Effector memory CD8-positive, alpha-beta T cell (primary cell): ENCODE measurements at regions not wholly inside any gene's neighbourhood (a gene's known extent, or its start where the extent isn't known, plus 50 kb on each side); places are given as distances from the start of the nearest gene placed in this dataset.
"Not testable (repeated sequence)": the region's sequence is repeated elsewhere in the genome, so short reads cannot be mapped to it uniquely, and the experiment has no call there.

ENCODE experiments used
- ATAC-seq: fragments of 150-1000 bp; cut with Tn5 transposase; replicated peaks from 2 replicates; pipeline ENCODE4 v1.10.0; 2021; ENCODE audit warnings: mild to moderate bottlenecking, moderate library complexity
- DNase-seq, 3 experiments: peaks; one replicate each; pipeline ENCODE4 v3.0.0; 2021
- H3K27ac Mint-ChIP-seq, 2 donors: one replicate each; pipeline ENCODE4 v1.8.0; 2022; ENCODE audit warnings: mild to moderate bottlenecking in 2 of 2, mixed read lengths in 2 of 2, moderate library complexity in 2 of 2
- H3K27me3 Mint-ChIP-seq, 2 donors: one replicate each; pipeline ENCODE4 v1.8.0; 2022; ENCODE audit warnings: mixed read lengths in 2 of 2
- H3K36me3 Mint-ChIP-seq: one replicate; pipeline ENCODE4 v1.8.0; 2022; ENCODE audit warnings: mild to moderate bottlenecking, moderate library complexity, mixed read lengths; ENCODE audit not compliant: insufficient read depth
- H3K4me1 Mint-ChIP-seq, 2 donors: one replicate each; pipeline ENCODE4 v1.8.0; 2022; ENCODE audit warnings: low read depth in 2 of 2, mixed read lengths in 2 of 2
- H3K4me3 Mint-ChIP-seq, 2 donors: one replicate each; pipeline ENCODE4 v1.8.0; 2022; ENCODE audit warnings: mild to moderate bottlenecking in 2 of 2, mixed read lengths in 2 of 2, moderate library complexity in 2 of 2
- H3K9me3 Mint-ChIP-seq, 2 donors: one replicate each; pipeline ENCODE4 v1.8.0; 2022; ENCODE audit warnings: mixed read lengths in 2 of 2

DNA sequence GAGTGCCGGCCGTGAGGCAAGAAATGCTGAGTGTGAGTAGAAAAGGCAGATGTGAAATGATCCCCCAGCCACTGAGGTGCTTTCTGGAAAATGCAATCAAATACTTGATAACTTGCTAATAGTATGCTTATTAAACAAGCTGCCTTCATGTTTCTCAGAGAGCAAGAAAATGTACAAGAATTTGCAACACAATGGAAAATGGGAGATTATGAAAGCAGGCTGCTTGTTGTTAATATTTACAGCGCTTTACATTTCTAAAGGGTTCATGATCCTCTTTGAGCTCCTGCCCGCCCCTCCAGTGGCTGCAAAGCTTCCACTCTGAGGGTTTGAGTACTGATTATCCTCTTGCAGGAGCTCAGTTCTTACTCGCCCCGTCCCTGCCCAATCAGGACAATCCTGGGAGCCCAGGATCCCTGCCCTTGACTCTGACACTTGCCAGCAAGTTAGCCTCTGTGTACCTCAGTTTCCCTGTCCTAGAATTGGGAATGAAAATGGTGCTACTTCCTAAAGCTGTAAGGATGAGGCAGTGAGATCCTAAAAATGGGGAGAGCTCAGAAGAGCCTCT, 645.1 kb downstream of the TBC1D22A start:
- H3K9me3 Mint-ChIP-seq: no peaks in the 10 kb centered on the region
- H3K4me1 Mint-ChIP-seq: peaks cover 1 to 4% of the 10 kb centered on the region in 2 donors
- ATAC-seq (no peak), DNase-seq (no peak)
- peaks cover 44 to 56% of the 10 kb centered on the region in 2 donors for H3K27me3 Mint-ChIP-seq
- H3K36me3 Mint-ChIP-seq: peaks cover 7% of the 10 kb centered on the region
- H3K27ac Mint-ChIP-seq: no peak overlapping the region
- no peak overlapping the region for H3K4me3 Mint-ChIP-seq

DNA sequence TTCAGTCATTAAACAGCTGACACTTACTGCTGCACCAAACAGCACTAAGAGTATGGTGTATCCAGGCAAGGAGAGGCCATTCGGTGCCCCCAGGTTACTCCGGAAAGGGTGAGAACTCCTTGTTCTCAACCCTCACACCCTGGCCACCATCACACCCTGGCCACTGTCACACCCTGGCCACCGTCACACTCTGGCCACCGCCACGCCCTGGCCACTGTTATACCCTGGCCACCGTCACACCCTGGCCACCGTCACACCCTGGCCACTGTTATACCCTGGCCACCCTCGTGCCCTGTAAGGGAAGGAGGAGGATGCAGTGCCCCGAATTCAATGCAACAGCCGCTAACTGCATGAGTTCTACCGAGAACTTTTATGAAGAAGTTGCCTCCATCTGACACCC, 644.4 kb downstream of the TBC1D22A start:
- H3K9me3 Mint-ChIP-seq: no peaks in the 10 kb centered on the region
- DNase-seq (no peak), ATAC-seq (no peak)
- no peak overlapping the region for H3K27ac Mint-ChIP-seq
- peaks cover 1 to 4% of the 10 kb centered on the region in 2 donors for H3K4me1 Mint-ChIP-seq
- no peak overlapping the region for H3K4me3 Mint-ChIP-seq
- peaks cover 43 to 60% of the 10 kb centered on the region in 2 donors for H3K27me3 Mint-ChIP-seq
- peaks cover 7% of the 10 kb centered on the region for H3K36me3 Mint-ChIP-seq

DNA sequence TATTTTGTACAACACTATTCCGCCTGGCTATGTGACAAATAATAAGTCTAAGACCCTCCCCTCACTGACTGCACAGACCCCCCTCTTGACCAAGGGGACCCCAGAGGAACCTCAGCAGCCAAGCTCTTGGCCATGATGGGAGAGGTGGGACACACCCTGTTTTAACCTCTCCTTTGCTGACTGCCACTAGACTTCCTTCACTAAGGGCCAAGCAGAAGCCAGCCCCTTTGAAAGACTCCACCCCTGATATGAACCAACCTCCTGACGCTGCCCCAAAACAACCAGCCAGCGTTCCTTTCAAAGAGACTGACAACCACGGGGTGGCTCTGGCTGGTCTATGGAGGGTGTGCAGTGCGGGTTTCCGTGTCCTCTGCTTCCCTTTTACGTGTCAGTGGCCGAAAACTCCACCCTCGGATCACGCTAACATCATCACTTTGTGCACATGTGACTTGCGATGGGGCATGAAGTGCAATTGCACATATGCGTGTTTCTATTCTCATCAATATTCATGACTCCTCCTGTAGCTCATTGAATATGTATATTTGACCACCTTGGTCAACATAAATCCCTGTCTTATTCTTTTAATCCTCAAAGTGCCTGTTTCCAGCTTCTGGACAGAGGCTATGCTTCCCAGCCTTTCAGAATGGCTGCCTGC, 643.9 kb downstream of the TBC1D22A start:
- no peak for DNase-seq
- no peaks in the 10 kb centered on the region for H3K9me3 Mint-ChIP-seq
- ATAC-seq: no peak
- no peak overlapping the region for H3K27ac Mint-ChIP-seq
- no peak overlapping the region for H3K4me3 Mint-ChIP-seq
- peaks cover 1 to 4% of the 10 kb centered on the region in 2 donors for H3K4me1 Mint-ChIP-seq
- H3K27me3 Mint-ChIP-seq: peaks cover 38 to 60% of the 10 kb centered on the region in 2 donors
- peaks cover 7% of the 10 kb centered on the region for H3K36me3 Mint-ChIP-seq

DNA sequence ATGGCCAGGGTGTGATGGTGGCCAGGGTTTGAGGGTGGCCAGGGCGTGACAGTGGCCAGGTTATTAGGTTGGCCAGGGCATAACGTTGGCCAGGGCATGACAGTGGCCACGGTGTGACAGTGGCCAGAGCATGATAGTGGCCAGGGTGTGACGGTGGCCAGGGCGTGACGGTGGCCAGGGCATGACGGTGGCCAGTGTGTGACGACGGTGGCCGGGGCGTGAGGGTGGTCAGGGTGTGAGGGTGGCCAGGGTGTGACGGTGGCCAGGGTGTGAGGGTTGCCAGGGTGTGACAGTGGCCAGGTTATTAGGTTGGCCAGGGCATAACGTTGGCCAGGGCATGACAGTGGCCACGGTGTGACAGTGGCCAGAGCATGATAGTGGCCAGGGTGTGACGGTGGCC, 642.8 kb downstream of the TBC1D22A start:
- H3K27ac Mint-ChIP-seq, ATAC-seq, H3K36me3 Mint-ChIP-seq, H3K9me3 Mint-ChIP-seq, H3K4me3 Mint-ChIP-seq, H3K4me1 Mint-ChIP-seq, DNase-seq: not testable (repeated sequence)
- peaks cover 29 to 49% of the 10 kb centered on the region in 2 donors for H3K27me3 Mint-ChIP-seq

DNA sequence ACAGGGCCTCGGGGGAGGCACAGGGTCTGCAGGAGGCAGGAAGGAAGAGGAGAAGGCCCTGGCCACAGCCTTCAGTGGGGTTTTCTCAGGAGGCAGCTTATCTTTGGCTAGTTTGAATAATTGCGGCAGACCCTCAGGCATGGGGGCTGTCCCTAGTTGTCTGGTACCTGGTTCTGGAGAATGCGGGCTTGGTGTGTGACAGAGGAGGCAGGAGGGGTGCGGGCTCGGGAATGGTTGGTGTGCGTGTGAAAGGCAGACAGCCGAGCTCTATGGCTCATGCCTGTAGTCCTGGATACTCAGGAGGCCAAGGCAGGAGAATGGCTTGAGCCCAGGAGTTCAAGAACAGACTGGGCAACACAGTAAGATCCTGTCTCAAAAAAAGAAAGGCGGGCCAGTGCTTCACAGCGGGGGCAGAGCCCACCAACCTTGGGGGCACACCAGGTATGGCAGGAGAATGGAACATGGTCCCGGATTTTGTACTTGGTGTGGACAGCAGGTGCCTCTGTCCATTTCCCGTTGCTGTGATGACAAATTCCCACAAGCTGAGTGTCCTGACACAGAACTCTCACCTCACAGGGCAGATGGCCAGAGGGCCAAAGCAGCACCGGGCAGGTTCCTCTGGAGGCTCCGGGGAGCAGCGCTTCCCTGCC, 640.6 kb downstream of the TBC1D22A start:
- Mint-ChIP-seq H3K36me3 (peaks cover 7% of the 10 kb centered on the region), H3K27ac (peak overlapping the region in 1 of 2 donors; percentile 1), H3K4me1 (peaks cover 0 to 4% of the 10 kb centered on the region in 2 donors), H3K9me3 (no peaks in the 10 kb centered on the region), H3K27me3 (peaks cover 15 to 30% of the 10 kb centered on the region in 2 donors), H3K4me3 (no peak overlapping the region)
- DNase-seq: no peak
- ATAC-seq: no peak

DNA sequence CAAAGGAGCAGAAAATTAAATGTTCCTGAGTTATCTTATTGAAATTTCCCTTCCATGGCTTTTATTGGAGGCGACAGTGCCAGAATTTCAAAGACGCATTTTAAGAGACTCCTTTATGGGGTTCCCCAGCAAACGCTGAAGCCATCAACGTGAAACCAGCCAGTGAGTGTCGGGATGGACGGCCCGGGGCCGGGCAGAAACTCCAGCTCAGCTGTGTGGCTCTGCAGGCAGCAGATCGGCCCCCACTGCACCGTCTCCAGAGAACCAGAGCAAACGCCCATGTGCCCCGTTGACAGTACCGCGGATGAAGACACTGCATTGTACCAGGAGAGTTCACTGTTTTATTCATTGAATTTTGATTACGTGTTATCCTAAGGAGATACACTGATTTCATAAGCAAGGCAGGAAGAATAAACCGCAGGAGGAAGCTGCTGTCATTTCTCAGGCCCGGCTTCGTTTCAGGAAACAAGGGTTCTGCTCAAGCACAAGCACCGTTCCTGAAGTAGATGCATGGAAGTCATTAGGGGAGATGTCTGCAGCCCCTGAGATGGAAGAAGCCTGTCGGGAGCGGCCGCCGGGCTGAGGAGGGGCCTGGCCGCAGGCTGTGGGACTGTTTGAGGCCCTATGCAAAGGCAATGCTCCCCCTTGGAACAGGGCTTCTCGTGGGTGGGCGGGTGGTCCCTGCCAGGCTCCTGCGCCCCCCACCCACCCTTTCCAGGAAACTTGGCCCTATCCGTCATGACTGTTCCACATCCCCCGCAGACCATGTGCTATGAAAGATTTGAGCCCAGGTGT, 639.7 kb downstream of the TBC1D22A start:
- DNase-seq: no peak
- Mint-ChIP-seq H3K9me3 (no peaks in the 10 kb centered on the region), H3K27me3 (peaks cover 17 to 28% of the 10 kb centered on the region in 2 donors), H3K4me3 (no peak overlapping the region), H3K4me1 (peaks cover 0 to 2% of the 10 kb centered on the region in 2 donors), H3K36me3 (peaks cover 7% of the 10 kb centered on the region), H3K27ac (peak overlapping the region in 1 of 2 donors; percentile 60)
- no peak for ATAC-seq

DNA sequence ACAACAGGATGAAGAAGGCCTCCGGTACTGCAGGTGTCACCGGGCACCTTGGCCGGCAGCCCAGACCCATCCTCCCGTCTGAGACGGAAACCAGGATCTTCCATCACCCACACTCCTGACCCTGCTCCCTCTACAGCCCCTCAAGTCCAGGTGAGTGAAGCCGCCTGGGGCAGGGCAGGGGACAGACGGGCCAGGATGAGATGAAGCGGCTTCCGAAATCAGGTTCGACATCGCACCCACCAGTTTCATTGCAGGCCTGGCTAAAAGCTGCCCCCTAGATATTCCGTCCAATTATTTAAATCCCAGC, 639.1 kb downstream of the TBC1D22A start:
- Mint-ChIP-seq H3K4me1 (peaks cover 0 to 5% of the 10 kb centered on the region in 2 donors), H3K27ac (peak overlapping the region in 1 of 2 donors; percentile 60), H3K36me3 (peaks cover 7% of the 10 kb centered on the region), H3K27me3 (peaks cover 20 to 29% of the 10 kb centered on the region in 2 donors), H3K4me3 (no peak overlapping the region), H3K9me3 (no peaks in the 10 kb centered on the region)
- DNase-seq (no peak), ATAC-seq (no peak)

DNA sequence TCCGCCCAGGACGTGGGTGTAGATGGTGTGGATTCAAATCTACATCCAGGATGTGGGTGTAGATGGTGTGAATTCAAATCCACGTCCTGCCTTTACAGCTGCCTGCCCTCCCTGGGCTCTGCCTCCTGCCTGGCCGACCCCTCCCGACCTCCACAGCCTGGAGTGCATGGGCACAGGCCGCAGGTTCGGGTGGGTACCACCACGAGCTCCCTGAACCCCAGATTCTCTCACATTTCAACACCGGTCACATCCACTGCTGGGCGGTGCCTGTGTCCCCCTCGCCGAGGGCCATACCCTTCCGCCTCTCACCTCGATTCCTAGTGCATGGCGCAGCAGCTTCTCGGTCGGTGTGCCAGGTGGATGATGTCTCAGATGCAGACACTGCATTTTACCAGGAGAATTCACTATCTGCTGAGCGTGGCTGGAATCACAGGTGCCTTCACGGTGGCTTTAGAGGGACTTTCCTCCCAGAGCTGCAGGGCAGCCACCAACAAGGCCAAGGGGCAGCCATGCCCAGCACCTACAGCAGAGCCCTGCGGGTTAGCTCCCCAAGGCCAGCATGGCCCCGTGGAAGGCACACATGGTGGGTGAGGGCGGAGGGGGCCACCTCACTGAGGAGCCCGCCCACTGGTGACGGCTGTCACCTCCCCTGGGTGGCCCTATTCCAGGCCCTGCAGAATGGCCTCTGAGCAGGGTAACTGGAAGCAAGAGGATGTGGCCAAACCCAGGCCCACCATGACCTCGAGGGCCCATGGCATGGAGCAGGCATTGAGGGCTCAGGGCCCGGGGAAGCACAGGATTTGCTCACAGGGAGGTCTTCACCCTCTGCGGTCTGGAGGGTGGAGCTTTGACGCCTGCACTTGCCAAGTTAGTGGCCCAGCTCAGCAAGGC, 638.5 kb downstream of the TBC1D22A start:
- no peak overlapping the region for H3K27ac Mint-ChIP-seq
- ATAC-seq (no peak), DNase-seq (no peak)
- H3K9me3 Mint-ChIP-seq: no peaks in the 10 kb centered on the region
- peaks cover 7% of the 10 kb centered on the region for H3K36me3 Mint-ChIP-seq
- no peak overlapping the region for H3K4me3 Mint-ChIP-seq
- peaks cover 0 to 5% of the 10 kb centered on the region in 2 donors for H3K4me1 Mint-ChIP-seq
- peaks cover 14 to 29% of the 10 kb centered on the region in 2 donors for H3K27me3 Mint-ChIP-seq

DNA sequence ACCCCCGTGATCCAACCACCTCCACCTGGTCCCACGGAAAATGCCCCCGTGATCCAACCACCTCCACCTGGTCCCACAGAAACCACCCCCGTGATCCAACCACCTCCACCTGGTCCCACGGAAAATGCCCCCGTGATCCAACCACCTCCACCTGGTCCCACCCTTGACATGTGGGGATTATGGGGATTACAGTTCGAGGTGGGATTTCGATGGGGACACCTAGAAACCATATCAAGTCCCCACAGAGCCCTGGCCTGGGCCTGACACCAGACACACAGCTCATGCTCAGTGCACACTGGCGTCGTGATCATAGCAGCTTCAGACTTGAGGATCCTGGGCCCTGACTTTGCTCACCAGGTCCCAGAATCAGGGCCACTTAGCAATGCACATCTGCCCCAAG, 637.7 kb downstream of the TBC1D22A start:
- not testable (repeated sequence) for H3K4me3 Mint-ChIP-seq, H3K36me3 Mint-ChIP-seq, H3K9me3 Mint-ChIP-seq, H3K4me1 Mint-ChIP-seq, H3K27ac Mint-ChIP-seq, DNase-seq, ATAC-seq
- peaks cover 13 to 29% of the 10 kb centered on the region in 2 donors for H3K27me3 Mint-ChIP-seq

DNA sequence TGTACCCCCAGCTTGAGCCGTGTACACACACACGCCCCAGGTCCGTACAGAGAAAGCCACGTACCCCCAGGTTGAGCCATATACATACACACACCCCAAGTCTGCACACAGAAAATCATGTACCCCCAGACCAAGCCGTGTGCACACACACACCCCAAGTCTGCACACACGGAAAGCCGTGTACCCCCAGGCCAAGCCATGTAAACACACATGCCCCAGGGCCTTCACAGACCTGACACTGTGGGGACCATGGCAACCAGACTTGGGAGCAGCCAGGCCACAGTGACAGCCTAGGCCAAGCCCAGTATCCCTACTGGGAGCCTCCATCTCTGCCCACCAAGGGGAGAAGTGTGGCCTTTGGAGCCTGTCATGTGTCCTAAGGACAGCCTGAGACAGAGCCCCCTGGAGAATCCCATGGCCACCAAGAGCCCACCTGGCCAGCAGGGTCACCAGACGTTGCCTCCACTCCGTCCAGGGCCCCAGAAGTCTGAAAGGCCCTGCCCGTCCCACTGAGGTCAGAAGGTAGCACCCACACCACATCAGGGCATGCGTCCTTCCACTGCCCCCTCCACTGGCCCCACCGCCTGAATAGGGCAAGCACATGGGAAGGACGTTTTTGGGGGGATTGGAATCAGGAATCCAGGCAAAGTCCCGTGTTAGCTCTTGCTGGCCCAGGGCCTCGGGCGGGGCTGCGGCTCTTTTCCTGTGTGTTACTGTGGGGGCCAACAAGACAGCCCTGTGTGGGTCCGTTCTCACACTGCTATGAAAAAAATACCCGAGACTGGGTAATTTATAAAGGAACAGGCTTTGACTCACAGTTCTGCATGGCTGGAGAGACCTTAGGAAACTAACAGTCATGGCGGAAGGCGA, 636.7 kb downstream of the TBC1D22A start:
- Mint-ChIP-seq H3K4me1 (peaks cover 0 to 5% of the 10 kb centered on the region in 2 donors), H3K36me3 (peaks cover 2% of the 10 kb centered on the region), H3K27ac (no peak overlapping the region), H3K27me3 (peaks cover 13 to 29% of the 10 kb centered on the region in 2 donors), H3K9me3 (no peaks in the 10 kb centered on the region), H3K4me3 (no peak overlapping the region)
- DNase-seq (no peak), ATAC-seq (no peak)

DNA sequence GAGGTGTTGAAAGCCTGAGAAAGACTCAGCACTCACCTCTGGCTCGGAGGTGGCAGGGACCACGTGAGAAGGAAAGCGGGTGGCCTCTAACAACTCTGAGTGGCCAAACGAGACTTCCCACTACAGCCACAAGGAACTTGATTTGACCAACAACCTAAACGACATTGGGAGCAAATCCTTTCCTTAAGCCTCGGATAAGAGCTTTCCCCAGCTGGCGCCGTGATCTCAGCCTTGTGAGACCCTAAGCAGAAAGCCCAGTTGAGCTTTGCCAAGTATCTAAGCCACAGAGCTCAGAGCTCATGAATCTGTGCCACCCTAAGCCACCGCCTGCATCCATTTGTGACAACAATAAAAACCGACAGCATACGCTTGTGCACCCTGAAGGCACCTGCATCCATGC, 636.0 kb downstream of the TBC1D22A start:
- DNase-seq: no peak
- H3K4me1 Mint-ChIP-seq: peaks cover 0 to 5% of the 10 kb centered on the region in 2 donors
- ATAC-seq: no peak
- H3K9me3 Mint-ChIP-seq: no peaks in the 10 kb centered on the region
- no peak overlapping the region for H3K4me3 Mint-ChIP-seq
- H3K27me3 Mint-ChIP-seq: peaks cover 10 to 25% of the 10 kb centered on the region in 2 donors
- H3K27ac Mint-ChIP-seq: no peak overlapping the region
- H3K36me3 Mint-ChIP-seq: peaks cover 1% of the 10 kb centered on the region

DNA sequence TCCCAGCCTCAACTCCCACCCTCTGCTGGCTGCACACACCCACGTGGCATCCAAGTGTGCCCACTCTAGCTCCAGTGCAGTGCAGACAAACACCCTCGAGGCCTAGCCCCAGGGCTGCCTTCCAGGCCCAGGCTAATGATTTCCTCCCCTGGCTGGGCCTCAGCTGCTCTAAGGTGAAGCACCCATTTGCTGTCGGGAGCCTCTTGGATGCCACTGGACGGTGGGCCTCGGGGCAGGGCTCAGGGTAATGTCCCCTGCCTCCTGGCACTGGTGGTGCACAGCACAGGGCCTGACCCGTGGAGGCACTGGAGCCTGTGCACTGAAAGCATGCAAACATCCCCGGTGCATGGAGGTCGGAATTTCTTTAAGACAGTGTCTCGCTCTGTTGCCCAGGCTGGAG, 635.2 kb downstream of the TBC1D22A start:
- Mint-ChIP-seq H3K36me3 (no peaks in the 10 kb centered on the region), H3K27me3 (peaks cover 7 to 16% of the 10 kb centered on the region in 2 donors), H3K9me3 (no peaks in the 10 kb centered on the region), H3K4me1 (peaks cover 0 to 5% of the 10 kb centered on the region in 2 donors), H3K27ac (no peak overlapping the region), H3K4me3 (no peak overlapping the region)
- DNase-seq (no peak), ATAC-seq (no peak)
